Stimulated activated CD4-positive, alpha-beta T cell treated with anti-CD3 and anti-CD28 coated beads, TNF-alpha, amount 100 ng/mL, for 48 hours (primary cell): ENCODE measurements at regions not wholly inside any gene's neighbourhood (a gene's known extent, or its start where the extent isn't known, plus 50 kb on each side); places are given as distances from the start of the nearest gene placed in this dataset.
"Not testable (repeated sequence)": the region's sequence is repeated elsewhere in the genome, so short reads cannot be mapped to it uniquely, and the experiment has no call there.

Source experiments
- DNase-seq, 3 donors: peaks; one replicate each; pipeline ENCODE4 v3.0.0-alpha.2; 2020; ENCODE audit warnings: low read depth in 3 of 3

GRCh38 chr5:89083791-89084190, 200.8 kb upstream of the MEF2C start:
- no peak for DNase-seq

DNA sequence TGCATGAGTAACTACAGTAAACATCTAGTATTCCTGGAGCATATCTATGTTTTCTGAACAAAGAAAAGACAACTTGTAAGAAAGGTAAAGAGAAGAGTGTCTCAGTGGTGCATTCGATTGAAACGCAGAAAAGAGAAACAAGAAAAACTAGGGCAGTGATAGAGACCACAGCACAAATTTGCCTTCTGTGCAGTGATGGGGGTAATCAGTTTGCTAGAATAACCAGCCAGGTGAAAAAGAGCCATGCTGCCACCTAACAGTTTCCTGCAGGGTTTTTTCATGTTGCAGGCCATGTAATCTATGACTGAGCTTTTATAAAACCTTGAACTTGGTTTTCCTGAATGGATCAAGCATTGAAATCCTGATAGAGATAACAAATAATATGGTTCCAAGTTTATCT, 198.4 kb upstream of the MEF2C start:
- DNase-seq, result no peak

DNA sequence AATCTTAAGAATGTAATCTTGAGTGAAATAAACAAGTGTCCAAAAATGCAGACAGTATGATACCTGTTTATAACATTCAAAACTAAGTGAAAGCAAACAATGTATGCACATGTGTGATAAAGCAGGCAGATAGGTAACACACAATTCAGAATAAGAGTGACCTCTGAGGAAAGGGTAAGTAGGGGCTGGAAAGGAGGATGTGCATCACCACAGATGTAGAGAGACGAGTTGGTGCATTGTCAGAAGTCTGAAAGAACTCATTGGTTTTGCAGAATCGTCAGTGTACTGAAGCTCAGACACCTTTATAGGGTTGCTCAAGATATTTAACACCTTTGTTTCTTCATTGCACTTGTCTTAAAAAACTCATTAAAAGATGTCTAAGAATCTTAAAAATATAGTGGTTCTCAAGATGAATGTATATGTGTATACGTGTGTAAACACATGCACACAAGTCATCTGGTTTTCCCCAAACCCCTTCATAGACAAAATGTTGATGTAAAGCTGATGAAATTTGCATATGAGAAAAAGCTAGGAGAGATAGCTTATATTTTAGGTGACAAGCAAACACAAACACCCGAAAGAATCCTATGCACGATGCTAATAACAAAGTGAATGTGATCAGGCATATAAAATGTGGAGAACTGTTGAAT, 197.6 kb upstream of the MEF2C start:
- DNase-seq, result no peak

- no peak for DNase-seq
These were observed 190.1 kb upstream of the MEF2C start for GRCh38 chr5:89072842-89073672.

GRCh38 chr5:89071941-89072331, 189.0 kb upstream of the MEF2C start:
- DNase-seq, result no peak

- DNase-seq, result no peak
These were observed 188.3 kb upstream of the MEF2C start for GRCh38 chr5:89071101-89071940.

GRCh38 chr5:89069591-89069990, 186.6 kb upstream of the MEF2C start:
- DNase-seq, result no peak

- DNase-seq, result no peak
These were observed 184.4 kb upstream of the MEF2C start for GRCh38 chr5:89067362-89067761.

DNA sequence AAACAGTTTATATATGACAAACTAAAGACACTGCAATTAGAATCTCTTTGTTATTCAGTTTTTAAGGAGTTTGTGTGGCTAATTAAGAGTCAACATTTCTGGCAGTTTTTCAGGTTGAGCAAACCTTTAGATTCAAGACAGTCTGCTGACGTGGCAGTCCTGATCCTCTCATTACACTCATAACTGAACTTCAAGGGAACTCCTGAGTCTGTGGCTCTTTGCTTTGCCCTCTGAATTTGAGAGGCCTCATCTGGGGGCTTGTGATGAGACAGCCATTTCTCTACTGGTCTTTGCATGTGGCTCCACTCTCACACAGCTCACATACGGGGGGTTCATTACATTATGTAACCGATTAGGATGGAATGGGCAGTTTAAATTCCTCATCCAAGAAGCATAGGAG, 182.9 kb upstream of the MEF2C start:
- no peak for DNase-seq

DNA sequence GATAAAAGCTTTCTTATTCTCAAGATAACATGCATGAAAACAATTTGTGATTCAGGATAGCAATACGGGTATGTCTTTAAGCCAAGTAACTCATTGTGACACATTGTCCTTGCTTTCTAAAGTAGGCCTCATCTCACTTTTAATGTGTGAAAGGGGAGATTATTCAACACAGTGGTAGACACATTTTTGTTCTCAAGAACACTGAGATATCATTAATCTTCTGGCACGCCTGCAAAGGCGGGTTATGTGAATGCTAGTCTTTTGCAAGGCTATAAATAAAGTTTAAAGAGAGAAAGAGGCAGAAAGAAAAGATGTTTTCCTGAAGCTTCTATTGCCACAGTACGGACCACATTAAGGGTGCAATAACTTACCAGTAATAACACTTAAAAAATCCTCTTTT, 181.8 kb upstream of the MEF2C start:
- DNase-seq, result no peak

DNA sequence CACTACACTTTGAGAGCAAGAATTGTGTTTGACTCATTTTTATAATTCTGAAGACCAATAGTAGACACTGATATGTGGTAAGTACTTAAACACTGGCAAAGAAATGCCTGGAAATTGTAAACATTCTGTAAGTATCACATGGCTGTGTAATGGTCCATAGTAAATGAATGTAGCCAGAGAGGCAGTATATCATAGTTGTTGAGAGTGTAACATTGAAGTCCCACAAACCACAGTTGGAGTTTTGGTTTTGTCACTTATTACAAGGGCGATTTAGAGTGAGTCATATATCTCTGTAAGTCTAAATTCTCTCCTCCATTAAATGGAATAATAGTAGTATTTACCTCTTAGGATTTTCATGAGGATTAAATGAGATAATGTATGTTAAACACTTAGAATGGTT, 181.1 kb upstream of the MEF2C start:
- no peak for DNase-seq

- DNase-seq, result no peak
These were observed 177.8 kb upstream of the MEF2C start for GRCh38 chr5:89060768-89061167.

GRCh38 chr5:89059274-89059673, 176.3 kb upstream of the MEF2C start:
- no peak for DNase-seq

GRCh38 chr5:89055695-89056085, 172.7 kb upstream of the MEF2C start:
- DNase-seq, result no peak

GRCh38 chr5:89055015-89055694, 172.2 kb upstream of the MEF2C start:
- no peak for DNase-seq

- DNase-seq, result no peak
These were observed 170.6 kb upstream of the MEF2C start for GRCh38 chr5:89053547-89053946.

GRCh38 chr5:89050062-89050461, 167.1 kb upstream of the MEF2C start:
- DNase-seq, result not testable (repeated sequence)

DNA sequence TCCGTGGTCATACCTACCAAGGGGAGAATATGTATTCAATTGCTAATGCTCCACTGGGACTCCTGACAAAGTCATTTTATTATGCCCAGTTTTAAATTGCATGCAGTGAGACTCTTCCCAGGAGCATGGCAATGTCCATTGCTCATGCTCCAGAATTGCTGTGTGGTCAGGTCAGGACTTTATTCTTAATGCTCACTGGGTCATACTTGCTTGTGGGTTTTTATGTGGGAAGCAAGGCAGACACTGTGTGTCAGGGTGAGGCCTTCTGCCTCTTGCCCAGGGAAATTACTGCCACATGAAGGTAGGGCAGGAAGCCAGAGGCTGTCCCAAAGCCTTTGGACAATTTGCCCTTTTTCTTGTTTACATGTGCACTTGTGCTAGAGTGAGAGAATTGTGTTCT, 164.6 kb upstream of the MEF2C start:
- DNase-seq, result no peak

- no peak for DNase-seq
These were observed 162.2 kb upstream of the MEF2C start for GRCh38 chr5:89045216-89045615.

GRCh38 chr5:89044674-89045200, 161.8 kb upstream of the MEF2C start:
- no peak for DNase-seq

- no peak for DNase-seq
These were observed 160.7 kb upstream of the MEF2C start for GRCh38 chr5:89043676-89044075.

- DNase-seq, result no peak
These were observed 159.8 kb upstream of the MEF2C start for GRCh38 chr5:89042746-89043145.
